ENCODE measurements at regions not wholly inside any gene's neighbourhood (a gene's known extent, or its start where the extent isn't known, plus 50 kb on each side); places are given as distances from the start of the nearest gene placed in this dataset.

DNA sequence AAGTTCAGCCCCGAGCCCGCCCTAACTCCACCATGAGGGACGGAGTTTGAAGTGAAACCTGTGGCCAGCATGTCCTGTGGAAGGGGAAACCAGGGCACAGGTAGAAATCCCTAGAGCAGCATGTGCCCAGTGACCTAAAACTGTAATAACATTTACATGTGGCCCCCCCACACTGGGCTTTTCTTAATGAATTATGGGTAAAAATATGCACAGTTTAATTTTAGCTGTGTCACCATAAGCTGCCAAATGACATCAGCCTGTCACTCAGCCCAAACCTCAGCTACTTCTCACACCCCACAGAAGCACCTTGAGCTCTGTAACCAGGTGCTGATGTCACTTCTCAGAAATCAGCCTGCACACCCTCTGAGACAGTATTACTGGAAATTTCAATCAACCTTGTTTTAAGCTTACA lies 50.0 kb upstream of the SLC19A1 start:
- TF ChIP-seq, protein P1, sequence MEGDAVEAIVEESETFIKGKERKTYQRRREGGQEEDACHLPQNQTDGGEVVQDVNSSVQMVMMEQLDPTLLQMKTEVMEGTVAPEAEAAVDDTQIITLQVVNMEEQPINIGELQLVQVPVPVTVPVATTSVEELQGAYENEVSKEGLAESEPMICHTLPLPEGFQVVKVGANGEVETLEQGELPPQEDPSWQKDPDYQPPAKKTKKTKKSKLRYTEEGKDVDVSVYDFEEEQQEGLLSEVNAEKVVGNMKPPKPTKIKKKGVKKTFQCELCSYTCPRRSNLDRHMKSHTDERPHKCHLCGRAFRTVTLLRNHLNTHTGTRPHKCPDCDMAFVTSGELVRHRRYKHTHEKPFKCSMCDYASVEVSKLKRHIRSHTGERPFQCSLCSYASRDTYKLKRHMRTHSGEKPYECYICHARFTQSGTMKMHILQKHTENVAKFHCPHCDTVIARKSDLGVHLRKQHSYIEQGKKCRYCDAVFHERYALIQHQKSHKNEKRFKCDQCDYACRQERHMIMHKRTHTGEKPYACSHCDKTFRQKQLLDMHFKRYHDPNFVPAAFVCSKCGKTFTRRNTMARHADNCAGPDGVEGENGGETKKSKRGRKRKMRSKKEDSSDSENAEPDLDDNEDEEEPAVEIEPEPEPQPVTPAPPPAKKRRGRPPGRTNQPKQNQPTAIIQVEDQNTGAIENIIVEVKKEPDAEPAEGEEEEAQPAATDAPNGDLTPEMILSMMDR (IDR thresholded peaks at IDR 0.05; ENCODE audit: extremely low read depth in 1 of 2, insufficient read depth in 1 of 2, low read depth in 1 of 2, low read length in 2 of 2), result no peak
- TF ChIP-seq EZH2 (IDR thresholded peaks at IDR 0.05; ENCODE audit: borderline replicate concordance, low read depth, low read length, severe bottlenecking), result no peak
